ENCODE measurements at regions not wholly inside any gene's neighbourhood (a gene's known extent, or its start where the extent isn't known, plus 50 kb on each side); places are given as distances from the start of the nearest gene placed in this dataset.

DNA sequence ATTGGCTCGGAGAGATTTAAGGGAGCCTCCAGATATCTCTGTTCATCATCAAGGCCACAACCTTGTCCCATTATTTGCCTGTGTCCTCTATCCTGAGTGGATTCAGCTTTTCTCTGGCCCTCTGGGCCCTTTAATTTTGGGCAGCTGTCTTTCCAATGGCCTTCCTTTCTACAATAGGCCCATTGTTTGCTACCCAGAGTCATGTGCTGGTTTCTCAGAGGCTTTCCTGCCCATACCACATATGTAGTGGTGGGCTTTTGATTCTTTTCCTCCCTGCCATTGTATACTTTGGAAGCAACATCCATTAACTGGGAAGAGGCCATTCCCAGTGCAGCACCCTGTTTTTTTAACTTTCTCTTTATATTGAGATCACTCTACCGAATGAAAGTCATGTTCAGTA is 233.9 kb upstream of the SGCD start:
- TF ChIP-seq CTCF (conservative IDR thresholded peaks at IDR 0.05; ENCODE audit: low read length): no peak
- no peak for TF ChIP-seq EZH2phosphoT487 (IDR thresholded peaks at IDR 0.05; ENCODE audit: borderline replicate concordance, low read depth, low read length)
